ENCODE measurements at regions not wholly inside any gene's neighbourhood (a gene's known extent, or its start where the extent isn't known, plus 50 kb on each side); places are given as distances from the start of the nearest gene placed in this dataset.

GRCh38 chr2:188795762-188796161, 178.4 kb upstream of the COL3A1 start (continued):
- no peak for TF ChIP-seq BHLHE40 (IDR thresholded peaks at IDR 0.05; ENCODE audit: low read length)

GRCh38 chr2:188797371-188797770, 176.8 kb upstream of the COL3A1 start:
- no peak for FAIRE-seq
- POLR2A ChIA-PET, result no interaction called here
- TF ChIP-seq ZNF605 (CRISPR knock-in tag; IDR thresholded peaks at IDR 0.05) (no peak), MAFG (CRISPR knock-in tag; IDR thresholded peaks at IDR 0.05) (no peak), NR2F6 (IDR thresholded peaks at IDR 0.05) (no peak), NR2F6 (CRISPR knock-in tag; IDR thresholded peaks at IDR 0.05) (no peak), ZNF574 (CRISPR knock-in tag; IDR thresholded peaks at IDR 0.05) (no peak), HOXA3 (CRISPR knock-in tag; IDR thresholded peaks at IDR 0.05) (no peak), ZNF746 (CRISPR knock-in tag; IDR thresholded peaks at IDR 0.05) (no peak), SRY (CRISPR knock-in tag; IDR thresholded peaks at IDR 0.05) (no peak), ZBTB39 (CRISPR knock-in tag; IDR thresholded peaks at IDR 0.05) (no peak), AHR (CRISPR knock-in tag; IDR thresholded peaks at IDR 0.05) (no peak), SP2 (CRISPR knock-in tag; IDR thresholded peaks at IDR 0.05) (no peak), REST (IDR thresholded peaks at IDR 0.05; ENCODE audit: borderline replicate concordance in 1 of 2, low read depth in 1 of 2, low read length in 2 of 2) (no peak), ZNF264 (CRISPR knock-in tag; IDR thresholded peaks at IDR 0.05) (no peak), FOXA3 (CRISPR knock-in tag; IDR thresholded peaks at IDR 0.05) (no peak), LBX2 (CRISPR knock-in tag; IDR thresholded peaks at IDR 0.05; ENCODE audit: borderline replicate concordance) (no peak), ZNF816 (CRISPR knock-in tag; IDR thresholded peaks at IDR 0.05; ENCODE audit: borderline replicate concordance) (no peak), ZNF232 (CRISPR knock-in tag; IDR thresholded peaks at IDR 0.05; ENCODE audit: borderline replicate concordance) (no peak)

More at GRCh38 chr2:188797371-188797770, 176.8 kb upstream of the COL3A1 start:
- CTCF ChIA-PET (ENCODE audit: low intra/inter-chr PET ratio, low total read pairs), result no interaction called here
- intact Hi-C loops (cut with micrococcal nuclease; ENCODE audit: unreplicated experiment), result no loop called here
- H3K9me3 ChIP-seq (ENCODE audit: low read length), result peaks cover 5% of the 10 kb centered on the region; the same call in 1 of the 2 replicates
- H3K4me2 ChIP-seq (ENCODE audit: low read depth, low read length), result no peak overlapping the region
- DNase-seq (ENCODE audit: low spot score) (no peak), ATAC-seq (no peak)
- BruUV-seq (replicated peaks), result no TSS peak
- no peaks in the 10 kb centered on the region for H4K20me1 ChIP-seq (ENCODE audit: insufficient read depth, low read length)
- 4% methylated on average over 4 of the region's 4 CpGs for WGBS (ENCODE audit: low lambda C conversion rate)
- H3K79me2 ChIP-seq (ENCODE audit: insufficient read depth, low read length), result no peaks in the 10 kb centered on the region
- H3K27me3 ChIP-seq (ENCODE audit: control insufficient read depth in 1 of 2, insufficient read depth in 2 of 2, low read length in 2 of 2), result no peaks in the 10 kb centered on the region
- in situ Hi-C loops (cut with HindIII; ENCODE audit: extremely low pct_ligation_motif_present, low pct_unique_long_range_greater_than_20kb), result no loop called here
- no peak overlapping the region for H3K9ac ChIP-seq (ENCODE audit: insufficient read depth, low read depth, low read length)
- H2AFZ ChIP-seq (ENCODE audit: low read length), result no peak overlapping the region
- H3K4me1 ChIP-seq (ENCODE audit: insufficient read depth, low read length), result no peaks in the 10 kb centered on the region
- no peak overlapping the region for H3K4me3 ChIP-seq (replicated peaks in 1 of 3; ENCODE audit: insufficient read depth in 1 of 3, low read depth in 2 of 3, low read length in 3 of 3)
- no peaks in the 10 kb centered on the region for H3K36me3 ChIP-seq (replicated peaks in 1 of 2; ENCODE audit: control insufficient read depth in 1 of 2, insufficient read depth in 2 of 2, low read length in 2 of 2)
- no peak overlapping the region for H3K27ac ChIP-seq (ENCODE audit: extremely low read length, insufficient read depth, low read length)
